Spleen (tissue), 11 donors: ENCODE measurements at regions not wholly inside any gene's neighbourhood (a gene's known extent, or its start where the extent isn't known, plus 50 kb on each side); places are given as distances from the start of the nearest gene placed in this dataset.

ENCODE experiments used
- DNase-seq: peaks from one replicate; pipeline ENCODE4 v3.0.0-alpha.2; 2020
- H3K27ac ChIP-seq, 8 donors: fragments of 200-600 bp; sonication (generic) in 7 of 8; 1 replicate in 4 of 8; 2 replicates in 4 of 8; pipeline versions ENCODE4 v1.5.0 to v1.8.0; 2016 to 2021; ENCODE audit warnings: inconsistent platforms in 4 of 8, mild to moderate bottlenecking in 4 of 8, moderate library complexity in 1 of 8
- H3K27me3 ChIP-seq, 7 donors: fragments of 200-600 bp; sonication (generic) in 6 of 7; replicated peaks in 1 of 7; 1 replicate in 4 of 7; 2 replicates in 3 of 7; pipeline versions ENCODE4 v1.5.0 to v1.8.0; 2016 to 2021; ENCODE audit warnings: inconsistent platforms in 3 of 7, mild to moderate bottlenecking in 1 of 7
- H3K36me3 ChIP-seq, 6 donors: fragments of 200-600 bp; sonication (generic) in 5 of 6; 1 replicate in 4 of 6; 2 replicates in 2 of 6; pipeline versions ENCODE4 v1.5.0 to v1.8.0; 2016 to 2021; ENCODE audit warnings: inconsistent platforms in 2 of 6
- H3K4me1 ChIP-seq, 6 donors: fragments of 200-600 bp; sonication (generic) in 5 of 6; 1 replicate in 3 of 6; 2 replicates in 3 of 6; pipeline versions ENCODE4 v1.5.0 to v1.8.0; 2016 to 2021; ENCODE audit warnings: inconsistent platforms in 3 of 6
- H3K4me3 ChIP-seq, 8 donors: fragments of 200-600 bp; sonication (generic) in 7 of 8; 1 replicate in 4 of 8; 2 replicates in 4 of 8; pipeline versions ENCODE4 v1.5.0 to v1.8.0; 2016 to 2021; ENCODE audit warnings: inconsistent platforms in 4 of 8, mild to moderate bottlenecking in 4 of 8, moderate library complexity in 2 of 8
- H3K9me3 ChIP-seq, 8 donors: fragments of 200-600 bp; sonication (generic) in 7 of 8; 1 replicate in 4 of 8; 2 replicates in 4 of 8; pipeline versions ENCODE4 v1.5.0 to v1.8.0; 2016 to 2021; ENCODE audit warnings: inconsistent platforms in 4 of 8
- CTCF ChIP-seq, 11 experiments: fragments of 200-600 bp in 7 of 11; fragments of 450-650 bp in 4 of 11; sonication (generic) in 4 of 11; IDR thresholded peaks in 8 of 11; conservative IDR thresholded peaks in 3 of 11; 1 replicate in 7 of 11; 2 replicates in 4 of 11; pipeline versions ENCODE4 v1.4.0 to v1.8.0; 2016 to 2021; ENCODE audit warnings: antibody characterized with exemption in 11 of 11, inconsistent platforms in 4 of 11, mild to moderate bottlenecking in 1 of 11
- POLR2A ChIP-seq, 3 donors: fragments of 450-650 bp; IDR thresholded peaks; one replicate each; pipeline ENCODE4 v1.5.1; 2017; ENCODE audit warnings: antibody characterized with exemption in 3 of 3, mild to moderate bottlenecking in 1 of 3
- POLR2AphosphoS5 ChIP-seq, 3 donors: sonication (generic); formaldehyde crosslinking; IDR thresholded peaks; one replicate each; pipeline ENCODE4 v1.5.1; 2017; ENCODE audit warnings: antibody characterized with exemption in 3 of 3
- WGBS, 5 donors: extraction: QIAGEN DNeasy Blood & Tissue Kit in 3 of 5; methylation state at CpG; one replicate each; pipeline versions ENCODE4 v1.1.5 to v1.1.7; 2013 to 2018; 5-methylcytosine and 5-hydroxymethylcytosine counted together
- intact Hi-C: fragments of 100-400 bp; cut with DNase I; formaldehyde crosslinking; loops from one replicate; pipeline ENCODE4 v1.15.0; 2023; ENCODE audit warnings: low total_unique reads
- donor health status: healthy with polysubstance abuse.
- donor health status: DM: no; HTN: no; CAD: no; lungs with moderate emphysema.
- donor health status: DM: no; HTN: no; CAD: no.
- donor health status: Bipolar disorder and iron deficiency.
- donor health status: healthy.
- donor health status: DM: no; HTN: no; CAD: no.
- donor health status: DM: yes; HTN: yes; CAD: no.

- WGBS, 5 donors, result 67 to 82% (median 71%) methylated on average over 3 of the region's 3 CpGs
- peaks cover 0 to 50% (median 24%) of the 10 kb centered on the region in 7 donors for H3K27me3 ChIP-seq
- peaks cover 8 to 42% (median 28%) of the 10 kb centered on the region in 6 donors for H3K4me1 ChIP-seq
- H3K36me3 ChIP-seq, result no peaks in the 10 kb centered on the region
- H3K4me3 ChIP-seq, result no peak overlapping the region
- H3K9me3 ChIP-seq, result no peaks in the 10 kb centered on the region
- H3K27ac ChIP-seq, result no peak overlapping the region
- TF ChIP-seq CTCF (IDR thresholded peaks at IDR 0.05 in 8 of 11, conservative IDR thresholded peaks at IDR 0.05 in 3 of 11), result no peak
- TF ChIP-seq POLR2AphosphoS5 (IDR thresholded peaks at IDR 0.05), result no peak
- TF ChIP-seq POLR2A (IDR thresholded peaks at IDR 0.05), result no peak
- intact Hi-C loops, result loop anchor here (10.0 kb wide), 1 partner anchor 530 kb away; no protein-coding TSS in a partner anchor
- DNase-seq, result no peak
Measured at GRCh38 chr4:71185037-71185436, 153.8 kb upstream of the SLC4A4 start.

- Histone ChIP-seq H3K9me3 (no peaks in the 10 kb centered on the region), H3K36me3 (no peaks in the 10 kb centered on the region), H3K27ac (peak overlapping the region in 6 of 8 donors; percentile 20 to 78 (median 68)), H3K4me3 (peak overlapping the region; percentile 55 to 85 (median 64)), H3K4me1 (peaks cover 8 to 42% (median 28%) of the 10 kb centered on the region in 6 donors), H3K27me3 (peaks cover 0 to 50% (median 24%) of the 10 kb centered on the region in 7 donors)
- intact Hi-C loops, result loop anchor here (10.0 kb wide), 1 partner anchor 529 kb away; no protein-coding TSS in a partner anchor
- DNase-seq, result no peak
- 0 to 3% (median 3%) methylated on average over 10 to 11 of the region's 11 CpGs for WGBS, 5 donors
- TF ChIP-seq CTCF (IDR thresholded peaks at IDR 0.05 in 8 of 11, conservative IDR thresholded peaks at IDR 0.05 in 3 of 11) (no peak), POLR2A (IDR thresholded peaks at IDR 0.05) (no peak), POLR2AphosphoS5 (IDR thresholded peaks at IDR 0.05) (no peak)
Measured at GRCh38 chr4:71186257-71186565, 152.6 kb upstream of the SLC4A4 start.

GRCh38 chr4:71186566-71187403 lies 152.0 kb upstream of the SLC4A4 start:
- peaks cover 0 to 50% (median 24%) of the 10 kb centered on the region in 7 donors for H3K27me3 ChIP-seq
- H3K27ac ChIP-seq, result peak overlapping the region in 7 of 8 donors; percentile 28 to 78 (median 69)
- TF ChIP-seq POLR2AphosphoS5 (IDR thresholded peaks at IDR 0.05) (peak in 2 of 3 donors; percentile 41 to 56), CTCF (IDR thresholded peaks at IDR 0.05 in 8 of 11, conservative IDR thresholded peaks at IDR 0.05 in 3 of 11) (no peak)
- H3K4me1 ChIP-seq, result peaks cover 8 to 42% (median 28%) of the 10 kb centered on the region in 6 donors
- WGBS, 5 donors, result 0 to 1% (median 0%) methylated on average over 54 to 105 of the region's 105 CpGs
- H3K36me3 ChIP-seq, result no peaks in the 10 kb centered on the region
- intact Hi-C loops, result loop anchor here (10.0 kb wide), 1 partner anchor 528 kb away; no protein-coding TSS in a partner anchor
- no peaks in the 10 kb centered on the region for H3K9me3 ChIP-seq
- H3K4me3 ChIP-seq, result peak overlapping the region; percentile 55 to 85 (median 64)
- DNase-seq, result peak; percentile 84
